ENCODE measurements at regions not wholly inside any gene's neighbourhood (a gene's known extent, or its start where the extent isn't known, plus 50 kb on each side); places are given as distances from the start of the nearest gene placed in this dataset.

DNA sequence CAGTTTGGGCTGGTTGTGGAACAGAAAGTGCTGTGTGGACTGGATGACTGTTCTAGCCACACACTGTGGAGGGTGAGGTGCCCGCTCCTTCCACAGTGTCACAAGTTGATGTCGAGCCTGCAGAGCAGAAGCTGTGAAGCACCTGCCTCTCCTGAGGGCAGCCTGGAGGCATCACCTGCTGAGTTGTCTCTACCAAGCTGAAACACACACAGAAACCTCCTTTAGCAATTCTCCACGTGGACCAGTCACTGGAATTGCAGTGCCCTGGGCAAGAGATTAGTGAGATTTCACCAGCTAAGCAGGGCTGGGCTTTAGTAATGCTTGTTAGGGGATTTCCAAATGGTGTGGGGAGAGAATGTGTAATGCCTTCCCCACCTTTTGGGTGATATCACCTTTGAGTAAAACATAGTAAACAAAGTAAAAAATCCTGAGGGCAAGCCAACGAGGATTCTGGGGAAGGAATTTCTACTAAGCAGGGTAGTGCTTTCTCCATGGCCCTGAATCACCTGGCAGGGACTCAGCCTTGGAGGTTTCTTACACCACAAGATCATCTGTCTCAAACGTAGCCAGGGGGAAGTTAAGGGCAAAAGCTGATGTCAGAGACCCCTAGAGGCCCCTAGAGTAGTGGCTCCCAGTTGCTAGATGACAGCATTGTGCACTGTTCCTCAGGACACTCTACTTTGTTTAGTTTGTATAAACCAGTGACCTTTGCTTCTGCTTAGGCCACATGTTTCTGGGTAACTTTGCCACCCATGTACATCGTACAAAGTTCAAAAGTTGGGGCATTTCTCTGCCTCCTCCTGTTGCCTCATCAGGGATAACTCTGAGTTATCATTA is 233.1 kb upstream of the IGFBP3 start:
- Mint-ChIP-seq H3K4me3 (no peak overlapping the region), H3K4me1 (no peaks in the 10 kb centered on the region), H3K27me3 (no peaks in the 10 kb centered on the region), H3K36me3 (no peaks in the 10 kb centered on the region), H3K9me3 (peaks cover 0 to 4% (median 0%) of the 10 kb centered on the region in 7 donors), H3K27ac (no peak overlapping the region)
- Histone ChIP-seq H3K9me3 (ENCODE audit: control insufficient read depth in 2 of 2, low read length in 2 of 2) (no peaks in the 10 kb centered on the region), H3K4me3 (ENCODE audit: low read depth, low read length) (no peak overlapping the region), H3K4me1 (ENCODE audit: control insufficient read depth, insufficient read depth, low read length, poor library complexity, severe bottlenecking) (no peaks in the 10 kb centered on the region), H3K27ac (ENCODE audit: insufficient read depth, low read length, poor library complexity, severe bottlenecking) (no peak overlapping the region), H3K36me3 (ENCODE audit: control insufficient read depth, insufficient read depth, low read length) (no peaks in the 10 kb centered on the region), H3K27me3 (ENCODE audit: control insufficient read depth, insufficient read depth, low read length) (no peaks in the 10 kb centered on the region)
- DNase-seq = no peak
- ATAC-seq (ENCODE audit: low read depth in 2 of 2) = no peak

DNA sequence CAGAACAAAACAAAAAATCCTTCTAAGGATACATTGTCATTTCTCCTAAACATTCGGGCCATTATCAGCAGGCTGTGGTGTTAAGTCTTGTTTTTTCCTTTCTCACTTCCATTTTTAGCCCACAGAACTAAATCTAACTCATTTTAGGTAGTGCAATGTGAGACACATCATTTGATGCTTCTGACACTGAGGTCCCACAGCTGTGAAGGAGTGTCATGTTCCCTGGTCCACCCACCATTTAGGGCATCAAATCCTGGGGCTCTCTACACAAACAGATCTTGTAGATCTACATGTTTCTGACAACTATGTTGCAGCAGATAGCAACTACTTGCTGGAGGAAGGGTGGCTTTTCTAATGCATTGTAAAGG is 232.5 kb upstream of the IGFBP3 start:
- H3K4me1 Mint-ChIP-seq = no peaks in the 10 kb centered on the region
- H3K27ac ChIP-seq (ENCODE audit: insufficient read depth, low read length, poor library complexity, severe bottlenecking) = no peak overlapping the region
- H3K27me3 ChIP-seq (ENCODE audit: control insufficient read depth, insufficient read depth, low read length) = no peaks in the 10 kb centered on the region
- H3K4me3 Mint-ChIP-seq = no peak overlapping the region
- H3K9me3 ChIP-seq (ENCODE audit: control insufficient read depth in 2 of 2, low read length in 2 of 2) = no peaks in the 10 kb centered on the region
- H3K36me3 ChIP-seq (ENCODE audit: control insufficient read depth, insufficient read depth, low read length) = no peaks in the 10 kb centered on the region
- no peak overlapping the region for H3K4me3 ChIP-seq (ENCODE audit: low read depth, low read length)
- no peaks in the 10 kb centered on the region for H3K36me3 Mint-ChIP-seq
- no peak for ATAC-seq (ENCODE audit: low read depth in 2 of 2)
- H3K27ac Mint-ChIP-seq = no peak overlapping the region
- no peaks in the 10 kb centered on the region for H3K4me1 ChIP-seq (ENCODE audit: control insufficient read depth, insufficient read depth, low read length, poor library complexity, severe bottlenecking)
- no peaks in the 10 kb centered on the region for H3K27me3 Mint-ChIP-seq
- DNase-seq = no peak
- H3K9me3 Mint-ChIP-seq = peaks cover 0 to 5% (median 0%) of the 10 kb centered on the region in 7 donors

DNA sequence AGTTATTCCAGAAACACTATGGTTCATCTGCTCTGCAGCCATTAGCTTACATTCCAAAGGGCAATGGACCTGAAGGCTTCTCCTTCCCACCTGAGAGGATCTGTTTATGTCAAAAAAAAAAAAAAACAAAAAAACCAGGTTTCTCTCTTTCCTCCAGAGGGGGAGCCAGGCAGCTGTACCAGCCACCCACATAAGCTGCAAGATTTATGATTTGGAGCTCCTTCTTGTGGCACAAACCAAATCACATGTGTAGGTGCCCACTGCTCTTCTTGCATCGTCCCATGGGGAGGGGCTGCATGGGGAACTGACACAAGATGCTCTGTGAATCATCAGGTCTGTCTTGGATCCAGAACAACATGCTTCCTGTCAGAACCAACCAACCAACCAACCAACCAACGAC is 231.6 kb upstream of the IGFBP3 start:
- DNase-seq (no peak), ATAC-seq (ENCODE audit: low read depth in 2 of 2) (no peak)
- H3K27ac Mint-ChIP-seq = no peak overlapping the region
- Histone ChIP-seq H3K4me3 (ENCODE audit: low read depth, low read length) (no peak overlapping the region), H3K27me3 (ENCODE audit: control insufficient read depth, insufficient read depth, low read length) (no peaks in the 10 kb centered on the region), H3K36me3 (ENCODE audit: control insufficient read depth, insufficient read depth, low read length) (no peaks in the 10 kb centered on the region), H3K27ac (ENCODE audit: insufficient read depth, low read length, poor library complexity, severe bottlenecking) (no peak overlapping the region), H3K9me3 (ENCODE audit: control insufficient read depth in 2 of 2, low read length in 2 of 2) (no peaks in the 10 kb centered on the region), H3K4me1 (ENCODE audit: control insufficient read depth, insufficient read depth, low read length, poor library complexity, severe bottlenecking) (no peaks in the 10 kb centered on the region)
- no peaks in the 10 kb centered on the region for H3K4me1 Mint-ChIP-seq
- H3K27me3 Mint-ChIP-seq = no peaks in the 10 kb centered on the region
- no peaks in the 10 kb centered on the region for H3K36me3 Mint-ChIP-seq
- H3K4me3 Mint-ChIP-seq = no peak overlapping the region
- H3K9me3 Mint-ChIP-seq = peaks cover 0 to 5% (median 2%) of the 10 kb centered on the region in 7 donors

DNA sequence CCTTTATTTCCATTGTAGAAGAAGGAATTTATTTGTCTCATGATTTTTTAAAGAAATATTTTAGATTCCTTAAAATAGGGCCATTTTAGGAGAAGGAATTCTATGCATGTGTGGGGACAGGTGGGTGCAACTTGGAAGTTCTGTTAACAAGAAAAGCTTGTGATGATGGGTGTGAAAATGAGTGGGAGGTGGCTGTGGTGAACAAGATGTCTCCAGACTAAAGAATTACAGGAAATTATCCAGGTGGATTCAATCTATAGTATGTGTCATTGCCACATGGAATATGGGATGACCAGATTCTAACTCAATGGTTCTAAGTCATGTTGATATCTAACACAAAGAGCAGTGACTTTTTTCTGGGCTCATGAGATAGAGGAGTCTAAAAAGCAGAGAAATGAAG is 229.6 kb upstream of the IGFBP3 start:
- H3K4me3 ChIP-seq (ENCODE audit: low read depth, low read length) = no peak overlapping the region
- Mint-ChIP-seq H3K4me1 (no peaks in the 10 kb centered on the region), H3K27me3 (no peaks in the 10 kb centered on the region), H3K9me3 (peaks cover 0 to 5% (median 3%) of the 10 kb centered on the region in 7 donors), H3K36me3 (no peaks in the 10 kb centered on the region), H3K27ac (no peak overlapping the region), H3K4me3 (no peak overlapping the region)
- ATAC-seq (ENCODE audit: low read depth in 2 of 2) = no peak
- H3K4me1 ChIP-seq (ENCODE audit: control insufficient read depth, insufficient read depth, low read length, poor library complexity, severe bottlenecking) = no peaks in the 10 kb centered on the region
- H3K27ac ChIP-seq (ENCODE audit: insufficient read depth, low read length, poor library complexity, severe bottlenecking) = no peak overlapping the region
- H3K36me3 ChIP-seq (ENCODE audit: control insufficient read depth, insufficient read depth, low read length) = no peaks in the 10 kb centered on the region
- no peaks in the 10 kb centered on the region for H3K9me3 ChIP-seq (ENCODE audit: control insufficient read depth in 2 of 2, low read length in 2 of 2)
- DNase-seq = no peak
- H3K27me3 ChIP-seq (ENCODE audit: control insufficient read depth, insufficient read depth, low read length) = no peaks in the 10 kb centered on the region

DNA sequence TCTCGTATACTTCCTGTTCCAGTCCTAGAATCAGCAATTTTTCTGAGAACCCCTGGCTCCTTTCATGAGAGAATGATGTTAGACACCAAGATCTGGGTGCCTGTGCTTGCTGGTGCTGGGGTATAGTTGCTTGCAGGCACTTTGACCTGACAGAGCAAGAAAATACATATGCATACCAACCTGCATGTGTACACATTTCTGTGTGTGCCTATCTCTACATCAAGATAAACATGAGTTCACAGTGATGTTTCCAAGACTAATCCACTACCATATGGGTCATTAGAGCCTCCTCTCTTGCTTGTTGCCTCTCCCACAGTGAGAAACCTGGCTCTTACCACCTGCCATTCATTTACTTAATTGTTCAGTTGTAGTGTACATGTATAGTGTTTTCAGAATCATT is 229.1 kb upstream of the IGFBP3 start:
- DNase-seq (no peak), ATAC-seq (ENCODE audit: low read depth in 2 of 2) (no peak)
- Histone ChIP-seq H3K4me1 (ENCODE audit: control insufficient read depth, insufficient read depth, low read length, poor library complexity, severe bottlenecking) (no peaks in the 10 kb centered on the region), H3K36me3 (ENCODE audit: control insufficient read depth, insufficient read depth, low read length) (no peaks in the 10 kb centered on the region), H3K27me3 (ENCODE audit: control insufficient read depth, insufficient read depth, low read length) (no peaks in the 10 kb centered on the region), H3K9me3 (ENCODE audit: control insufficient read depth in 2 of 2, low read length in 2 of 2) (no peaks in the 10 kb centered on the region), H3K27ac (ENCODE audit: insufficient read depth, low read length, poor library complexity, severe bottlenecking) (no peak overlapping the region), H3K4me3 (ENCODE audit: low read depth, low read length) (no peak overlapping the region)
- Mint-ChIP-seq H3K27ac (no peak overlapping the region), H3K36me3 (no peaks in the 10 kb centered on the region), H3K27me3 (no peaks in the 10 kb centered on the region), H3K4me1 (no peaks in the 10 kb centered on the region), H3K4me3 (no peak overlapping the region), H3K9me3 (peaks cover 0 to 8% (median 4%) of the 10 kb centered on the region in 7 donors)

DNA sequence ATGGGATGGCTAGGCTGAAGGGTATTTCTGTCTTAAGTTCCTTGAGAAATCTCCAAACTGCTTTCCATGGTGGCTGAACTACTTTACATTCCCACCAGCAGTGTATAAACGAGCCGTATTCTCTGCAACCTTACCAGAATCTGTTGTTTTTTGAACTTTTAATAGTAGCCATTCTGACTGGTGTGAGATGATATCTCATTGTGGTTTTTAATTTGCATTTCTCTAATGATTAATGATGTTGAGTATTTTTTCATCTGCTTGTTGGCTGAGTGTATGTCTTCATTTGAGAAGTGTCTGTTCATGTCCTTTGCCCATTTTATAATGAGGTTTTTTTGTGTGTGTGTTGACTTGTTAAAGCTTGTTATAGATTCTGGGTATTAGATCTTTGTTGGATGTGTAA is 226.8 kb upstream of the IGFBP3 start:
- Mint-ChIP-seq H3K4me3 (no peak overlapping the region), H3K36me3 (no peaks in the 10 kb centered on the region), H3K27ac (no peak overlapping the region), H3K27me3 (peaks cover 7% of the 10 kb centered on the region), H3K9me3 (peaks cover 0 to 10% (median 5%) of the 10 kb centered on the region in 7 donors), H3K4me1 (no peaks in the 10 kb centered on the region)
- ATAC-seq (ENCODE audit: low read depth in 2 of 2) (no peak), DNase-seq (no peak)
- Histone ChIP-seq H3K36me3 (ENCODE audit: control insufficient read depth, insufficient read depth, low read length) (no peaks in the 10 kb centered on the region), H3K27ac (ENCODE audit: insufficient read depth, low read length, poor library complexity, severe bottlenecking) (no peak overlapping the region), H3K4me1 (ENCODE audit: control insufficient read depth, insufficient read depth, low read length, poor library complexity, severe bottlenecking) (no peaks in the 10 kb centered on the region), H3K9me3 (ENCODE audit: control insufficient read depth in 2 of 2, low read length in 2 of 2) (no peaks in the 10 kb centered on the region), H3K27me3 (ENCODE audit: control insufficient read depth, insufficient read depth, low read length) (no peaks in the 10 kb centered on the region), H3K4me3 (ENCODE audit: low read depth, low read length) (no peak overlapping the region)

DNA sequence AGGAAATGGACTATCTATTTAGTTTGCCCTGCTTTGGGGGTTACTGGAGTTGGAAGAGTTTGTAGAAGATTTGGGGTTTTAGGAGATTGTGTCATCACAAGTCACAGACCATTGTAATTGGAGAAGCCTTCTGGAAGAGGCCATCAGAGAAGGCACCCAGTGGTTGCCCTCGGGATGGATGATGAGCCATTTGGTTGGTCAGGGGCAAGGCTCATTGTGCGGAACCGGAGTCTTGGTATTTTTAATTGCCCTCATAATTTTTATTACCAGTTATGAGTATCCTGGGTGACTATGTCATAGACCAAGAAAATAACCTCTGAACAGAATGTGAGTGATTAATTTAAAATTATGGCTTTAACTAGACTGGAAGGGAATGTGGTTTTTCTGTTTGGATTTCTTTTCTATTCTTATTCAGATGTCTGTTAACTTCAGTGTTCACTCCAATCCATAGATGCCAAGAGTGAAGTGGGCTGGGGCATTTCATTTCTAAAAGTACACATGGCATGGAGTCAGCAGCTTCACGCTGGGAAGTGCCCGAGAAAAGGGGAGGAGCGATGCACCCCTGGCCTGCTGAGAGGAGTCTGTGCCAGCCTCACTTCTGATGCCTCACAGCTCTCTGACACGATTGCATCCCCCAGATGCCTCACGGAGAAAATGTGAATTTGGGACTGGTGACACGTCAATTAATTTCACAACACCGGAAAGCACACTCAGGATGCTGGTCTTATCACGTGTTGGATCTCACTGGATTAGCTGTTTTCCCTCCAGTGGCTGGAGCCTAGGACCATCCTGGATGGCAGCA is 225.6 kb upstream of the IGFBP3 start:
- ATAC-seq (ENCODE audit: low read depth in 2 of 2) (no peak), DNase-seq (no peak)
- Histone ChIP-seq H3K4me3 (ENCODE audit: low read depth, low read length) (no peak overlapping the region), H3K4me1 (ENCODE audit: control insufficient read depth, insufficient read depth, low read length, poor library complexity, severe bottlenecking) (no peaks in the 10 kb centered on the region), H3K27ac (ENCODE audit: insufficient read depth, low read length, poor library complexity, severe bottlenecking) (no peak overlapping the region), H3K27me3 (ENCODE audit: control insufficient read depth, insufficient read depth, low read length) (no peaks in the 10 kb centered on the region), H3K9me3 (ENCODE audit: control insufficient read depth in 2 of 2, low read length in 2 of 2) (no peaks in the 10 kb centered on the region), H3K36me3 (ENCODE audit: control insufficient read depth, insufficient read depth, low read length) (no peaks in the 10 kb centered on the region)
- Mint-ChIP-seq H3K36me3 (no peaks in the 10 kb centered on the region), H3K4me3 (no peak overlapping the region), H3K9me3 (peaks cover 0 to 10% (median 5%) of the 10 kb centered on the region in 7 donors), H3K27me3 (peaks cover 7% of the 10 kb centered on the region), H3K4me1 (no peaks in the 10 kb centered on the region), H3K27ac (no peak overlapping the region)
